H1 (cell line): ENCODE measurements at regions not wholly inside any gene's neighbourhood (a gene's known extent, or its start where the extent isn't known, plus 50 kb on each side); places are given as distances from the start of the nearest gene placed in this dataset.

Experiments used
- CTCF ChIA-PET: fragments of 300-600 bp; sonication (Branson Sonifier 250); formaldehyde crosslinking; loops from one replicate; lab custom pipeline; 2021; ENCODE audit not compliant: partially characterized antibody; lab: Charles Lee
- POLR2A ChIA-PET: fragments of 300-600 bp; sonication (Branson Sonifier 250); formaldehyde crosslinking; loops from one replicate; lab custom pipeline; 2021; ENCODE audit warnings: inconsistent platforms; ENCODE audit not compliant: partially characterized antibody; lab: Charles Lee
- DNase-seq, 2 experiments: peaks; one replicate each; pipeline versions ENCODE4 v3.0.0 to v3.0.0-alpha.2; 2010 to 2022; ENCODE audit warnings: low spot score in 2 of 2, low read depth in 1 of 2, mixed read lengths in 1 of 2
- FAIRE-seq: peaks from 2 replicates; lab custom pipeline; 2011; peaks lifted over from hg19 to GRCh38; lab: Jason Lieb, UNC
- H2AFZ ChIP-seq: 2 replicates; pipeline ENCODE4 v1.8.1; 2012; ENCODE audit warnings: low read length, inconsistent platforms
- H2AK5ac ChIP-seq: 2 replicates; pipeline ENCODE4 v1.6.1; 2013; ENCODE audit warnings: low read depth, low read length
- H2BK120ac ChIP-seq: replicated peaks from 2 replicates; pipeline ENCODE3; 2013; ENCODE audit warnings: low read depth, low read length, inconsistent platforms
- H2BK12ac ChIP-seq: 2 replicates; pipeline ENCODE4 v1.6.1; 2013; ENCODE audit warnings: low read depth, low read length
- H2BK15ac ChIP-seq: 2 replicates; pipeline ENCODE4 v1.6.1; 2013; ENCODE audit warnings: low read length
- H2BK20ac ChIP-seq: 2 replicates; pipeline ENCODE4 v1.6.1; 2013; ENCODE audit warnings: low read length
- H2BK5ac ChIP-seq: 2 replicates; pipeline ENCODE4 v1.6.1; 2013; ENCODE audit warnings: low read depth, low read length
- H3K14ac ChIP-seq: 2 replicates; pipeline ENCODE4 v1.6.1; 2013; ENCODE audit warnings: inconsistent platforms; ENCODE audit not compliant: insufficient read length
- H3K18ac ChIP-seq: 2 replicates; pipeline ENCODE4 v1.6.1; 2013; ENCODE audit warnings: low read length; ENCODE audit errors: extremely low read depth
- H3K23ac ChIP-seq: 2 replicates; pipeline ENCODE4 v1.6.1; 2013; ENCODE audit warnings: inconsistent platforms; ENCODE audit not compliant: insufficient read length
- H3K23me2 ChIP-seq: 2 replicates; pipeline ENCODE4 v1.6.1; 2013; ENCODE audit warnings: low read depth, low read length
- H3K27ac ChIP-seq: 2 replicates; pipeline ENCODE4 v1.6.1; 2011; ENCODE audit warnings: low read depth, low read length, inconsistent platforms
- H3K27me3 ChIP-seq, 4 experiments: replicated peaks in 1 of 4; 1 replicate in 1 of 4; 2 replicates in 3 of 4; pipeline versions ENCODE4 v1.6.1 to v1.8.1; 2011 to 2013; ENCODE audit warnings: low read length in 3 of 4, mild to moderate bottlenecking in 3 of 4, inconsistent platforms in 2 of 4, mixed read lengths in 2 of 4, moderate library complexity in 1 of 4; ENCODE audit not compliant: control insufficient read depth in 3 of 4, insufficient read depth in 3 of 4; ENCODE audit errors: extremely low read depth in 1 of 4
- H3K36me3 ChIP-seq, 4 experiments: 2 replicates each; pipeline versions ENCODE4 v1.6.1 to v1.8.1; 2011 to 2013; ENCODE audit warnings: mild to moderate bottlenecking in 4 of 4, low read length in 3 of 4, moderate library complexity in 2 of 4, control low read depth in 1 of 4, inconsistent platforms in 1 of 4; ENCODE audit not compliant: insufficient read depth in 4 of 4, control insufficient read depth in 2 of 4
- H3K4ac ChIP-seq: replicated peaks from 2 replicates; pipeline ENCODE3; 2013; ENCODE audit warnings: low read length, low read depth, mixed read lengths, inconsistent platforms; ENCODE audit not compliant: insufficient read length
- H3K4me1 ChIP-seq, 4 experiments: replicated peaks in 1 of 4; 1 replicate in 1 of 4; 2 replicates in 3 of 4; pipeline versions ENCODE4 v1.6.1 to v1.8.1; 2011 to 2013; ENCODE audit warnings: low read length in 3 of 4, inconsistent platforms in 2 of 4, mixed read lengths in 1 of 4; ENCODE audit not compliant: insufficient read depth in 4 of 4, control insufficient read depth in 3 of 4
- H3K4me2 ChIP-seq, 2 experiments: 2 replicates each; pipeline versions ENCODE4 v1.6.1 to v1.8.1; 2011 to 2013; ENCODE audit warnings: low read depth in 2 of 2, low read length in 2 of 2, control low read depth in 1 of 2, inconsistent platforms in 1 of 2, mild to moderate bottlenecking in 1 of 2; ENCODE audit not compliant: insufficient read depth in 1 of 2
- H3K4me3 ChIP-seq, 4 experiments: fragments of 200-600, 300-600 bp in 1 of 4; sonication (generic), shearing (Covaris generic), sonication (Bioruptor Twin) in 1 of 4; 2 replicates each; pipeline versions ENCODE4 v1.5.1 to v1.8.1; 2011 to 2016; ENCODE audit warnings: low read length in 4 of 4, low read depth in 3 of 4, control low read depth in 2 of 4, inconsistent platforms in 2 of 4, mild to moderate bottlenecking in 2 of 4, mixed read lengths in 1 of 4, moderate library complexity in 1 of 4; ENCODE audit not compliant: insufficient read depth in 2 of 4; ENCODE audit errors: extremely low read depth in 1 of 4
- H3K56ac ChIP-seq: replicated peaks from 2 replicates; pipeline ENCODE3; 2013; ENCODE audit warnings: low read depth, mild to moderate bottlenecking, mixed read lengths, low read length, inconsistent platforms; ENCODE audit not compliant: insufficient read length
- H3K79me1 ChIP-seq: 2 replicates; pipeline ENCODE4 v1.6.1; 2013; ENCODE audit warnings: low read depth, low read length, control low read depth
- H3K79me2 ChIP-seq, 2 experiments: 2 replicates each; pipeline versions ENCODE4 v1.6.1 to v1.8.1; 2012 to 2013; ENCODE audit warnings: low read length in 2 of 2, mild to moderate bottlenecking in 2 of 2, inconsistent platforms in 1 of 2; ENCODE audit not compliant: insufficient read depth in 2 of 2, control insufficient read depth in 1 of 2
- H3K9ac ChIP-seq, 4 experiments: replicated peaks in 1 of 4; 1 replicate in 1 of 4; 2 replicates in 3 of 4; pipeline versions ENCODE4 v1.6.1 to v1.8.1; 2011 to 2013; ENCODE audit warnings: low read depth in 3 of 4, low read length in 3 of 4, control low read depth in 2 of 4, mild to moderate bottlenecking in 2 of 4, moderate library complexity in 2 of 4, inconsistent platforms in 1 of 4; ENCODE audit errors: extremely low read depth in 1 of 4
- H3K9me3 ChIP-seq, 2 experiments: 2 replicates each; pipeline versions ENCODE4 v1.6.1 to v1.8.1; 2012 to 2013; ENCODE audit warnings: mild to moderate bottlenecking in 2 of 2, moderate library complexity in 2 of 2, control low read depth in 1 of 2, inconsistent platforms in 1 of 2, low read depth in 1 of 2, low read length in 1 of 2, mixed read lengths in 1 of 2; ENCODE audit not compliant: insufficient read depth in 2 of 2
- H4K20me1 ChIP-seq, 2 experiments: replicated peaks in 1 of 2; 2 replicates each; pipeline versions ENCODE3 to v1.8.1; 2011 to 2013; ENCODE audit warnings: inconsistent platforms in 2 of 2, low read length in 2 of 2, mild to moderate bottlenecking in 1 of 2; ENCODE audit not compliant: insufficient read depth in 2 of 2, control insufficient read depth in 1 of 2
- H4K5ac ChIP-seq: 2 replicates; pipeline ENCODE4 v1.6.1; 2013; ENCODE audit warnings: low read length, low read depth, mixed read lengths, inconsistent platforms; ENCODE audit not compliant: insufficient read length
- H4K8ac ChIP-seq: 2 replicates; pipeline ENCODE4 v1.8.0; 2013; ENCODE audit warnings: mild to moderate bottlenecking, moderate library complexity, low read length, inconsistent platforms; ENCODE audit not compliant: insufficient read depth; ENCODE audit errors: extremely low read depth
- H4K91ac ChIP-seq: replicated peaks from 2 replicates; pipeline ENCODE3; 2013; ENCODE audit warnings: low read length, mixed read lengths, inconsistent platforms; ENCODE audit not compliant: insufficient read length
- ATF2 ChIP-seq: IDR thresholded peaks from 2 replicates; pipeline ENCODE4 v1.6.1; 2012; ENCODE audit warnings: low read length, inconsistent platforms
- EZH2 ChIP-seq: fragments of 200-600 bp; sonication (generic); IDR thresholded peaks from 2 replicates; pipeline ENCODE4 v1.7.1; 2012; ENCODE audit warnings: low read depth, mild to moderate bottlenecking, moderate library complexity, low read length, inconsistent platforms; ENCODE audit not compliant: severe bottlenecking
- KDM4A ChIP-seq: IDR thresholded peaks from one replicate; pipeline ENCODE4 v1.7.1; 2012; ENCODE audit warnings: low read depth, mild to moderate bottlenecking, moderate library complexity, low read length, inconsistent platforms; ENCODE audit not compliant: severe bottlenecking
- NANOG ChIP-seq: IDR thresholded peaks from 2 replicates; pipeline ENCODE4 v1.6.1; 2011; ENCODE audit warnings: low read length, low read depth, mild to moderate bottlenecking, inconsistent platforms; ENCODE audit not compliant: insufficient read depth, poor library complexity, severe bottlenecking
- RXRA ChIP-seq: IDR thresholded peaks from 2 replicates; pipeline ENCODE4 v1.6.1; 2011; ENCODE audit warnings: low read depth, mild to moderate bottlenecking, low read length, moderate library complexity; ENCODE audit not compliant: insufficient read depth
- SAP30 ChIP-seq: fragments of 300-600 bp; sonication (generic); IDR thresholded peaks from 2 replicates; pipeline ENCODE4 v1.7.1; 2012; ENCODE audit warnings: low read length, moderate library complexity, mild to moderate bottlenecking, inconsistent platforms; ENCODE audit not compliant: insufficient read depth, insufficient replicate concordance
- SP1 ChIP-seq: IDR thresholded peaks from 2 replicates; pipeline ENCODE4 v1.6.1; 2011; ENCODE audit warnings: low read depth, low read length
- SP4 ChIP-seq: IDR thresholded peaks from 2 replicates; pipeline ENCODE4 v1.6.1; 2012; ENCODE audit warnings: low read length, inconsistent platforms
- TAF1 ChIP-seq: IDR thresholded peaks from 2 replicates; pipeline ENCODE4 v1.6.1; 2011; ENCODE audit warnings: mild to moderate bottlenecking, low read depth, low read length
- TAF7 ChIP-seq: optimal IDR thresholded peaks from 2 replicates; pipeline ENCODE3; 2011; ENCODE audit warnings: low read depth, mild to moderate bottlenecking, inconsistent platforms, low read length, moderate library complexity, borderline replicate concordance
- USF2 ChIP-seq: IDR thresholded peaks from 2 replicates; pipeline ENCODE4 v1.6.1; 2011; ENCODE audit warnings: low read length, improper control_type of control experiment

- TF ChIP-seq EZH2 = no peak
Measured at GRCh38 chr2:188824125-188824524, 150.0 kb upstream of the COL3A1 start (continued).

GRCh38 chr2:188833331-188833730, 140.8 kb upstream of the COL3A1 start:
- Histone ChIP-seq H3K4me1 (no peaks in the 10 kb centered on the region), H3K79me1 (no peaks in the 10 kb centered on the region), H2AK5ac (no peak overlapping the region), H4K5ac (no peak overlapping the region), H4K20me1 (no peaks in the 10 kb centered on the region), H3K9me3 (peaks cover 4 to 10% of the 10 kb centered on the region in 2 experiments; a peak in 3 of 4 replicates), H3K4me2 (no peak overlapping the region), H3K4ac (no peak overlapping the region), H2BK20ac (no peak overlapping the region), H3K4me3 (no peak overlapping the region), H3K27me3 (no peaks in the 10 kb centered on the region), H3K18ac (no peak overlapping the region), H4K8ac (no peak overlapping the region), H4K91ac (no peak overlapping the region), H2AFZ (no peak overlapping the region), H2BK12ac (no peak overlapping the region), H2BK5ac (no peak overlapping the region), H3K23ac (no peak overlapping the region), H2BK15ac (no peak overlapping the region), H3K23me2 (no peaks in the 10 kb centered on the region), H2BK120ac (no peak overlapping the region), H3K79me2 (no peaks in the 10 kb centered on the region), H3K27ac (no peak overlapping the region), H3K36me3 (no peaks in the 10 kb centered on the region), H3K9ac (no peak overlapping the region), H3K56ac (no peak overlapping the region), H3K14ac (no peak overlapping the region)
- DNase-seq (no peak), FAIRE-seq (no peak)
- CTCF ChIA-PET = interaction anchor here (1.8 kb wide), 1 partner anchor 8 kb away, joined by 6 read pairs; no protein-coding TSS in a partner anchor
- POLR2A ChIA-PET = no interaction called here
- TF ChIP-seq SP4 (no peak), KDM4A (no peak), SAP30 (no peak), TAF1 (no peak), TAF7 (no peak), RXRA (no peak), ATF2 (no peak), NANOG (no peak), SP1 (no peak), USF2 (no peak)
